GM12878 (cell line): ENCODE measurements at regions not wholly inside any gene's neighbourhood (a gene's known extent, or its start where the extent isn't known, plus 50 kb on each side); places are given as distances from the start of the nearest gene placed in this dataset.

Experiments
- ATAC-seq: fragments of 200-7000 bp; cut with Tn5 transposase; 3 replicates; pipeline ENCODE4 v1.9.1; 2020; ENCODE audit warnings: mild to moderate bottlenecking, moderate library complexity
- BruUV-seq: library from RNA; stranded (reverse); fragments of 400-500 nt; replicated peaks from 2 replicates; lab custom pipeline; 2021; lab: Mats Ljungman, UMichigan
- CTCF ChIA-PET: fragments of 300-600 bp; sonication (Branson Sonifier 250); formaldehyde crosslinking; extraction: SDS; loops from one replicate; lab custom pipeline; 2021; ENCODE audit warnings: inconsistent platforms; lab: Yijun Ruan, JAX
- POLR2A ChIA-PET: fragments of 350-600 bp; formaldehyde crosslinking; extraction: SDS; loops from one replicate; lab custom pipeline; 2021; ENCODE audit warnings: inconsistent platforms; lab: Charles Lee
- RAD21 ChIA-PET: fragments of 300-600 bp; sonication (Branson Sonifier 250); formaldehyde crosslinking; loops from one replicate; lab custom pipeline; 2023; ENCODE audit warnings: antibody characterized with exemption; ENCODE audit not compliant: unreplicated experiment; lab: Charles Lee
- SMC1A ChIA-PET: fragments of 300-600 bp; sonication (Branson Sonifier 250); formaldehyde crosslinking; loops from one replicate; lab custom pipeline; 2023; ENCODE audit not compliant: unreplicated experiment, uncharacterized antibody; lab: Charles Lee
- DNase-seq: peaks from one replicate; pipeline ENCODE4 v3.0.0-alpha.2; 2011; ENCODE audit warnings: low read depth, low spot score
- FAIRE-seq: peaks from 3 replicates; lab custom pipeline; 2011; peaks lifted over from hg19 to GRCh38; lab: Jason Lieb, UNC
- H2AFZ ChIP-seq: 2 replicates; pipeline ENCODE4 v1.6.0; 2011; ENCODE audit warnings: low read depth, low read length, control low read depth; ENCODE audit not compliant: control insufficient read depth
- H3K27ac ChIP-seq: 2 replicates; pipeline ENCODE4 v1.5.1; 2011; ENCODE audit warnings: control low read depth; ENCODE audit not compliant: control insufficient read depth, insufficient read depth
- H3K27me3 ChIP-seq, 2 experiments: replicated peaks in 1 of 2; 2 replicates each; pipeline versions ENCODE4 v1.6.0 to v1.6.1; 2011; ENCODE audit warnings: low read length in 1 of 2; ENCODE audit not compliant: control insufficient read depth in 2 of 2, insufficient read depth in 2 of 2
- H3K36me3 ChIP-seq, 2 experiments: 2 replicates each; pipeline ENCODE4 v1.5.1; 2011; ENCODE audit warnings: low read length in 1 of 2; ENCODE audit not compliant: control insufficient read depth in 2 of 2, insufficient read depth in 2 of 2
- H3K4me1 ChIP-seq: 2 replicates; pipeline ENCODE4 v1.6.1; 2011; ENCODE audit warnings: mild to moderate bottlenecking, low read length, moderate library complexity, mixed read lengths; ENCODE audit not compliant: control insufficient read depth, insufficient read depth
- H3K4me2 ChIP-seq: 2 replicates; pipeline ENCODE4 v1.6.0; 2011; ENCODE audit warnings: control low read depth; ENCODE audit not compliant: control insufficient read depth, insufficient read depth
- H3K4me3 ChIP-seq: fragments of 200-600 bp; sonication (generic); 2 replicates; pipeline ENCODE4 v1.5.1; 2016
- H3K79me2 ChIP-seq: 2 replicates; pipeline ENCODE4 v1.6.0; 2011; ENCODE audit warnings: low read length; ENCODE audit not compliant: control insufficient read depth, insufficient read depth
- H3K9ac ChIP-seq: 2 replicates; pipeline ENCODE4 v1.8.0; 2011; ENCODE audit warnings: low read length, control low read depth, mixed read lengths; ENCODE audit not compliant: control insufficient read depth, insufficient read depth
- H3K9me3 ChIP-seq: replicated peaks from 3 replicates; pipeline ENCODE4 v1.5.1; 2011; ENCODE audit warnings: mild to moderate bottlenecking, low read length; ENCODE audit not compliant: control insufficient read depth, insufficient read depth
- H4K20me1 ChIP-seq: 2 replicates; pipeline ENCODE4 v1.6.0; 2011; ENCODE audit not compliant: control insufficient read depth, insufficient read depth
- ATF7 ChIP-seq: fragments of 450-650 bp; IDR thresholded peaks from 2 replicates; pipeline ENCODE4 v1.6.1; 2016; ENCODE audit warnings: low read depth, mild to moderate bottlenecking
- CHD2 ChIP-seq: IDR thresholded peaks from 2 replicates; pipeline ENCODE4 v1.6.1; 2011; ENCODE audit warnings: low read depth, low read length, improper control_type of control experiment, borderline replicate concordance
- EED ChIP-seq: sonication (generic); IDR thresholded peaks from 2 replicates; pipeline ENCODE4 v1.6.1; 2016; ENCODE audit warnings: antibody characterized with exemption, low read depth
- EP300 ChIP-seq, 2 experiments: fragments of 150-350 bp in 1 of 2; IDR thresholded peaks; 2 replicates each; pipeline ENCODE4 v1.6.1; 2011 to 2012; ENCODE audit warnings: low read depth in 2 of 2, low read length in 2 of 2, borderline replicate concordance in 1 of 2, improper control_type of control experiment in 1 of 2, inconsistent platforms in 1 of 2; ENCODE audit not compliant: control insufficient read depth in 1 of 2
- GATAD2B ChIP-seq: fragments of 450-650 bp; conservative IDR thresholded peaks from 2 replicates; pipeline ENCODE4 v1.6.1; 2017; ENCODE audit warnings: low read depth, mild to moderate bottlenecking, moderate library complexity
- MXI1 ChIP-seq: fragments of 150-350 bp; IDR thresholded peaks from 2 replicates; pipeline ENCODE4 v1.6.1; 2011; ENCODE audit warnings: low read depth, mild to moderate bottlenecking, inconsistent platforms, low read length, improper control_type of control experiment
- NR2F1 ChIP-seq: fragments of 450-650 bp; conservative IDR thresholded peaks from 2 replicates; pipeline ENCODE4 v1.6.1; 2017; ENCODE audit warnings: mild to moderate bottlenecking
- POLR2AphosphoS5 ChIP-seq: IDR thresholded peaks from 2 replicates; pipeline ENCODE4 v1.6.1; 2011; ENCODE audit warnings: mild to moderate bottlenecking, low read length, inconsistent platforms
- RBBP5 ChIP-seq: fragments of 200-600 bp; sonication (generic); conservative IDR thresholded peaks from 2 replicates; pipeline ENCODE4 v1.6.1; 2016
- RCOR1 ChIP-seq: conservative IDR thresholded peaks from 2 replicates; pipeline ENCODE4 v1.6.1; 2012; ENCODE audit warnings: low read depth, low read length, improper control_type of control experiment
- SIN3A ChIP-seq: IDR thresholded peaks from 2 replicates; pipeline ENCODE4 v1.6.1; 2012; ENCODE audit warnings: low read depth, low read length, improper control_type of control experiment
- SP1 ChIP-seq: IDR thresholded peaks from one replicate; pipeline ENCODE4 v1.6.1; 2011; ENCODE audit warnings: low read depth, low read length
- STAT3 ChIP-seq: IDR thresholded peaks from 2 replicates; pipeline ENCODE4 v1.6.1; 2011; ENCODE audit warnings: low read depth, low read length, improper control_type of control experiment
- TAF1 ChIP-seq: IDR thresholded peaks from 2 replicates; pipeline ENCODE4 v1.6.1; 2011; ENCODE audit warnings: mild to moderate bottlenecking, low read depth, low read length, borderline replicate concordance
- YY1 ChIP-seq: IDR thresholded peaks from 2 replicates; pipeline ENCODE4 v1.6.1; 2011; ENCODE audit warnings: low read depth, mild to moderate bottlenecking, low read length
- in situ Hi-C: fragments of 300-500 bp; cut with MboI; formaldehyde crosslinking; loops from 9 replicates; pipeline ENCODE4 v1.14.3; 2018; ENCODE audit warnings: mixed read lengths
- intact Hi-C: fragments of 100-400 bp; cut with micrococcal nuclease; formaldehyde crosslinking; loops from one replicate; pipeline ENCODE4 v1.14.2; 2022; ENCODE audit not compliant: unreplicated experiment
- TF ChIP-seq, protein P1 (sequence below): IDR thresholded peaks from 2 replicates; pipeline ENCODE4 v1.6.1; 2012; ENCODE audit warnings: mild to moderate bottlenecking, low read depth, low read length
- TF ChIP-seq, protein P2 (sequence below): IDR thresholded peaks from 2 replicates; pipeline ENCODE4 v1.6.1; 2012; ENCODE audit warnings: improper control_type of control experiment, low read depth, low read length; ENCODE audit not compliant: insufficient replicate concordance

DNA sequence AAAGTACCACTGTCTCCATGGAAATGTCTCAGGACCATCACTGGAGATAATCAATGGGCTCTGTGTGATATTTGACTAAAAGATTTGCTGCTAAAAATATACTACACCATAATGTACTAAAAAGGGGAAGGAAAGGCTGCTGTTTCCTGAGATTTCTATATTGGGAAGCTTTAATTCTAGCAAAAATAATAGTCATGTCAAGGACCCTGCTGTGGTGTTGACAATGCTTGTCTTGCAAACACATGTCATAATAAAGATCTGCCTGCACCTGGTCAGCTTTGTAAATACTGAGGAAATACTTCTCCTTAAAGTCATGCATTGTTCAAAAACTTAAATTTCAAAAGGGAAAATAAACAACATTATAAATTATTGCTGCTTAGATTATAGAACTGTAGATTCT is 417.9 kb downstream of the GPM6A start:
- intact Hi-C loops, result no loop called here
- H3K9me3 ChIP-seq, result no peaks in the 10 kb centered on the region
- in situ Hi-C loops, result no loop called here
- H4K20me1 ChIP-seq, result no peaks in the 10 kb centered on the region
- RAD21 ChIA-PET, result no interaction called here
- H3K9ac ChIP-seq, result no peak overlapping the region
- SMC1A ChIA-PET, result no interaction called here
- no peaks in the 10 kb centered on the region for H3K79me2 ChIP-seq
- no peaks in the 10 kb centered on the region for H3K27me3 ChIP-seq
- H3K27ac ChIP-seq, result no peak overlapping the region
- no peaks in the 10 kb centered on the region for H3K36me3 ChIP-seq
- ATAC-seq (no peak), DNase-seq (no peak), FAIRE-seq (no peak)
- no peak overlapping the region for H3K4me3 ChIP-seq
- TF ChIP-seq RCOR1 (no peak), EED (no peak), ATF7 (no peak), TAF1 (no peak), NR2F1 (no peak), POLR2AphosphoS5 (no peak), RBBP5 (no peak), SP1 (no peak), GATAD2B (no peak), YY1 (no peak), EP300 (IDR thresholded peaks at IDR 0.05; ENCODE audit: borderline replicate concordance in 1 of 2, control insufficient read depth in 1 of 2, low read depth in 2 of 2, low read length in 2 of 2) (no peak), CHD2 (no peak), MXI1 (no peak), SIN3A (no peak), STAT3 (no peak)
- TF ChIP-seq, protein P1, sequence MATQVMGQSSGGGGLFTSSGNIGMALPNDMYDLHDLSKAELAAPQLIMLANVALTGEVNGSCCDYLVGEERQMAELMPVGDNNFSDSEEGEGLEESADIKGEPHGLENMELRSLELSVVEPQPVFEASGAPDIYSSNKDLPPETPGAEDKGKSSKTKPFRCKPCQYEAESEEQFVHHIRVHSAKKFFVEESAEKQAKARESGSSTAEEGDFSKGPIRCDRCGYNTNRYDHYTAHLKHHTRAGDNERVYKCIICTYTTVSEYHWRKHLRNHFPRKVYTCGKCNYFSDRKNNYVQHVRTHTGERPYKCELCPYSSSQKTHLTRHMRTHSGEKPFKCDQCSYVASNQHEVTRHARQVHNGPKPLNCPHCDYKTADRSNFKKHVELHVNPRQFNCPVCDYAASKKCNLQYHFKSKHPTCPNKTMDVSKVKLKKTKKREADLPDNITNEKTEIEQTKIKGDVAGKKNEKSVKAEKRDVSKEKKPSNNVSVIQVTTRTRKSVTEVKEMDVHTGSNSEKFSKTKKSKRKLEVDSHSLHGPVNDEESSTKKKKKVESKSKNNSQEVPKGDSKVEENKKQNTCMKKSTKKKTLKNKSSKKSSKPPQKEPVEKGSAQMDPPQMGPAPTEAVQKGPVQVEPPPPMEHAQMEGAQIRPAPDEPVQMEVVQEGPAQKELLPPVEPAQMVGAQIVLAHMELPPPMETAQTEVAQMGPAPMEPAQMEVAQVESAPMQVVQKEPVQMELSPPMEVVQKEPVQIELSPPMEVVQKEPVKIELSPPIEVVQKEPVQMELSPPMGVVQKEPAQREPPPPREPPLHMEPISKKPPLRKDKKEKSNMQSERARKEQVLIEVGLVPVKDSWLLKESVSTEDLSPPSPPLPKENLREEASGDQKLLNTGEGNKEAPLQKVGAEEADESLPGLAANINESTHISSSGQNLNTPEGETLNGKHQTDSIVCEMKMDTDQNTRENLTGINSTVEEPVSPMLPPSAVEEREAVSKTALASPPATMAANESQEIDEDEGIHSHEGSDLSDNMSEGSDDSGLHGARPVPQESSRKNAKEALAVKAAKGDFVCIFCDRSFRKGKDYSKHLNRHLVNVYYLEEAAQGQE, result no peak
- TF ChIP-seq, protein P2, sequence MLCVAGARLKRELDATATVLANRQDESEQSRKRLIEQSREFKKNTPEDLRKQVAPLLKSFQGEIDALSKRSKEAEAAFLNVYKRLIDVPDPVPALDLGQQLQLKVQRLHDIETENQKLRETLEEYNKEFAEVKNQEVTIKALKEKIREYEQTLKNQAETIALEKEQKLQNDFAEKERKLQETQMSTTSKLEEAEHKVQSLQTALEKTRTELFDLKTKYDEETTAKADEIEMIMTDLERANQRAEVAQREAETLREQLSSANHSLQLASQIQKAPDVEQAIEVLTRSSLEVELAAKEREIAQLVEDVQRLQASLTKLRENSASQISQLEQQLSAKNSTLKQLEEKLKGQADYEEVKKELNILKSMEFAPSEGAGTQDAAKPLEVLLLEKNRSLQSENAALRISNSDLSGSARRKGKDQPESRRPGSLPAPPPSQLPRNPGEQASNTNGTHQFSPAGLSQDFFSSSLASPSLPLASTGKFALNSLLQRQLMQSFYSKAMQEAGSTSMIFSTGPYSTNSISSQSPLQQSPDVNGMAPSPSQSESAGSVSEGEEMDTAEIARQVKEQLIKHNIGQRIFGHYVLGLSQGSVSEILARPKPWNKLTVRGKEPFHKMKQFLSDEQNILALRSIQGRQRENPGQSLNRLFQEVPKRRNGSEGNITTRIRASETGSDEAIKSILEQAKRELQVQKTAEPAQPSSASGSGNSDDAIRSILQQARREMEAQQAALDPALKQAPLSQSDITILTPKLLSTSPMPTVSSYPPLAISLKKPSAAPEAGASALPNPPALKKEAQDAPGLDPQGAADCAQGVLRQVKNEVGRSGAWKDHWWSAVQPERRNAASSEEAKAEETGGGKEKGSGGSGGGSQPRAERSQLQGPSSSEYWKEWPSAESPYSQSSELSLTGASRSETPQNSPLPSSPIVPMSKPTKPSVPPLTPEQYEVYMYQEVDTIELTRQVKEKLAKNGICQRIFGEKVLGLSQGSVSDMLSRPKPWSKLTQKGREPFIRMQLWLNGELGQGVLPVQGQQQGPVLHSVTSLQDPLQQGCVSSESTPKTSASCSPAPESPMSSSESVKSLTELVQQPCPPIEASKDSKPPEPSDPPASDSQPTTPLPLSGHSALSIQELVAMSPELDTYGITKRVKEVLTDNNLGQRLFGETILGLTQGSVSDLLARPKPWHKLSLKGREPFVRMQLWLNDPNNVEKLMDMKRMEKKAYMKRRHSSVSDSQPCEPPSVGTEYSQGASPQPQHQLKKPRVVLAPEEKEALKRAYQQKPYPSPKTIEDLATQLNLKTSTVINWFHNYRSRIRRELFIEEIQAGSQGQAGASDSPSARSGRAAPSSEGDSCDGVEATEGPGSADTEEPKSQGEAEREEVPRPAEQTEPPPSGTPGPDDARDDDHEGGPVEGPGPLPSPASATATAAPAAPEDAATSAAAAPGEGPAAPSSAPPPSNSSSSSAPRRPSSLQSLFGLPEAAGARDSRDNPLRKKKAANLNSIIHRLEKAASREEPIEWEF, result no peak
- H2AFZ ChIP-seq, result no peak overlapping the region
- no TSS peak for BruUV-seq
- H3K4me2 ChIP-seq, result no peak overlapping the region
- CTCF ChIA-PET, result no interaction called here
- no peaks in the 10 kb centered on the region for H3K4me1 ChIP-seq
- POLR2A ChIA-PET, result no interaction called here
